Liver (tissue), 8 donors: ENCODE measurements at regions not wholly inside any gene's neighbourhood (a gene's known extent, or its start where the extent isn't known, plus 50 kb on each side); places are given as distances from the start of the nearest gene placed in this dataset.

Source experiments
- DNase-seq: peaks from one replicate; pipeline ENCODE4 v3.0.0-alpha.2; 2017; ENCODE audit warnings: low spot score
- H3K27ac ChIP-seq, 2 donors: one replicate each; pipeline ENCODE4 v1.7.0; 2013; ENCODE audit warnings: inconsistent platforms in 2 of 2, low read length in 2 of 2, control low read depth in 1 of 2, low read depth in 1 of 2, mild to moderate bottlenecking in 1 of 2
- H3K27me3 ChIP-seq, 4 donors: one replicate each; pipeline versions ENCODE4 v1.6.1 to v1.7.0; 2013; ENCODE audit warnings: low read length in 3 of 4, inconsistent platforms in 1 of 4, mild to moderate bottlenecking in 1 of 4, moderate library complexity in 1 of 4; ENCODE audit not compliant: control insufficient read depth in 4 of 4, insufficient read depth in 4 of 4
- H3K36me3 ChIP-seq, 4 donors: one replicate each; pipeline versions ENCODE4 v1.6.1 to v1.7.0; 2013; ENCODE audit warnings: low read length in 3 of 4, mild to moderate bottlenecking in 3 of 4, low read depth in 1 of 4, moderate library complexity in 1 of 4; ENCODE audit not compliant: control insufficient read depth in 4 of 4, insufficient read depth in 3 of 4
- H3K4me1 ChIP-seq, 4 donors: one replicate each; pipeline versions ENCODE4 v1.6.1 to v1.7.0; 2013; ENCODE audit warnings: low read length in 3 of 4, mild to moderate bottlenecking in 3 of 4, moderate library complexity in 1 of 4; ENCODE audit not compliant: control insufficient read depth in 4 of 4, insufficient read depth in 4 of 4
- H3K4me3 ChIP-seq, 3 donors: one replicate each; pipeline versions ENCODE4 v1.6.1 to v1.7.0; 2013; ENCODE audit warnings: low read length in 3 of 3, control low read depth in 1 of 3, low read depth in 1 of 3, mild to moderate bottlenecking in 1 of 3
- H3K9ac ChIP-seq, 2 donors: one replicate each; pipeline ENCODE4 v1.7.0; 2013; ENCODE audit warnings: low read length in 2 of 2, mild to moderate bottlenecking in 2 of 2, moderate library complexity in 2 of 2, control low read depth in 1 of 2, low read depth in 1 of 2
- H3K9me3 ChIP-seq, 4 donors: one replicate each; pipeline versions ENCODE4 v1.6.1 to v1.7.0; 2013; ENCODE audit warnings: low read length in 3 of 4; ENCODE audit not compliant: control insufficient read depth in 4 of 4
- EGR1 ChIP-seq, 2 donors: IDR thresholded peaks; 2 replicates each; pipeline ENCODE4 v1.6.1; 2016 to 2018; ENCODE audit warnings: antibody characterized with exemption in 2 of 2, low read depth in 2 of 2
- FOXA1 ChIP-seq: IDR thresholded peaks from 2 replicates; pipeline ENCODE4 v1.6.1; 2016; ENCODE audit warnings: antibody characterized with exemption
- FOXA2 ChIP-seq: IDR thresholded peaks from 2 replicates; pipeline ENCODE4 v1.6.1; 2016; ENCODE audit warnings: antibody characterized with exemption
- GABPA ChIP-seq, 2 donors: IDR thresholded peaks in 1 of 2; conservative IDR thresholded peaks in 1 of 2; 2 replicates each; pipeline ENCODE4 v1.6.1; 2016; ENCODE audit warnings: antibody characterized with exemption in 2 of 2, mild to moderate bottlenecking in 1 of 2, moderate library complexity in 1 of 2
- HNF4A ChIP-seq, 2 donors: conservative IDR thresholded peaks; 2 replicates each; pipeline ENCODE4 v1.6.1; 2016; ENCODE audit warnings: antibody characterized with exemption in 2 of 2, mild to moderate bottlenecking in 2 of 2
- HNF4G ChIP-seq: IDR thresholded peaks from 2 replicates; pipeline ENCODE4 v1.6.1; 2016; ENCODE audit warnings: antibody characterized with exemption
- JUND ChIP-seq, 2 donors: IDR thresholded peaks; 2 replicates each; pipeline ENCODE4 v1.6.1; 2016; ENCODE audit warnings: antibody characterized with exemption in 2 of 2
- NR2F2 ChIP-seq: IDR thresholded peaks from 2 replicates; pipeline ENCODE4 v1.6.1; 2016; ENCODE audit warnings: antibody characterized with exemption
- RAD21 ChIP-seq, 2 donors: IDR thresholded peaks; 2 replicates each; pipeline ENCODE4 v1.6.1; 2016; ENCODE audit warnings: antibody characterized with exemption in 2 of 2, mild to moderate bottlenecking in 2 of 2
- RXRA ChIP-seq, 2 donors: IDR thresholded peaks; 2 replicates each; pipeline ENCODE4 v1.6.1; 2017 to 2018; ENCODE audit warnings: antibody characterized with exemption in 2 of 2, mild to moderate bottlenecking in 1 of 2
- SP1 ChIP-seq: IDR thresholded peaks from 2 replicates; pipeline ENCODE4 v1.6.1; 2018; ENCODE audit warnings: antibody characterized with exemption, mild to moderate bottlenecking
- TAF1 ChIP-seq: conservative IDR thresholded peaks from 2 replicates; pipeline ENCODE4 v1.6.1; 2016; ENCODE audit warnings: antibody characterized with exemption, mild to moderate bottlenecking
- YY1 ChIP-seq: IDR thresholded peaks from 2 replicates; pipeline ENCODE4 v1.6.1; 2016; ENCODE audit warnings: antibody characterized with exemption, mild to moderate bottlenecking
- WGBS: extraction: QIAGEN DNeasy Blood & Tissue Kit; methylation state at CpG from one replicate; pipeline ENCODE4 v1.1.7; 2013; 5-methylcytosine and 5-hydroxymethylcytosine counted together
- TF ChIP-seq, protein P1 (sequence below): IDR thresholded peaks from 2 replicates; pipeline ENCODE4 v1.6.1; 2016; ENCODE audit warnings: antibody characterized with exemption
- TF ChIP-seq, protein P2 (sequence below): IDR thresholded peaks from 2 replicates; pipeline ENCODE4 v1.6.1; 2016; ENCODE audit warnings: antibody characterized with exemption
- TF ChIP-seq, protein P3 (sequence below): fragments of 150-350 bp; IDR thresholded peaks from 2 replicates; pipeline ENCODE4 v1.5.1; 2017; ENCODE audit warnings: improper control_type of control experiment, low read depth, low read length; ENCODE audit not compliant: missing input control
- TF ChIP-seq, protein P4 (sequence below): IDR thresholded peaks from 2 replicates; pipeline ENCODE4 v1.6.1; 2016; ENCODE audit warnings: antibody characterized with exemption, mild to moderate bottlenecking
- TF ChIP-seq, protein P5 (sequence below): IDR thresholded peaks from 2 replicates; pipeline ENCODE4 v1.6.1; 2016; ENCODE audit warnings: antibody characterized with exemption
- donor health status: healthy.
- donor health status: healthy.
- donor health status: healthy.
- donor health status: healthy.
- donor health status: healthy.

DNA sequence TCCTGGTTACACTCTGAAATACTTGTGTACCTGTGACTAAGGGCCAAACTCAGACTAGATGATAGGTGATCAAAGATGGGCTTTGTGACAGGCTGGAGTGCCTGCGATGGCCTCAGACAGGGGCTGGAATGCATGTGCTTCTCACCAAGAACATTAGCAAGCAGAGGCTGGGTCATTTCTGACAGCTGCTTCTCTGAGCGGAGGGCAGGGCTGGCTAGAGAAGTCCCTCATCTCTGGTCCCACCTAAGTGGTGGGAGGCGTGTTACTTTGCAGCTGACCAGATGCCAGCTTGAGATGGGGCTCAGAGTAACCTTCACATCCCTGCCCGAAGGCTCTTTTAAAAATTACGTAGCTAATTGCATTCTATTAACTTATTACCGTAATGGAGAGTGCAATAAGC, 106.8 kb upstream of the RTL1 start (continued):
- TF ChIP-seq, protein P1, sequence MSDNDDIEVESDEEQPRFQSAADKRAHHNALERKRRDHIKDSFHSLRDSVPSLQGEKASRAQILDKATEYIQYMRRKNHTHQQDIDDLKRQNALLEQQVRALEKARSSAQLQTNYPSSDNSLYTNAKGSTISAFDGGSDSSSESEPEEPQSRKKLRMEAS = no peak
- TF ChIP-seq EGR1 (IDR thresholded peaks at IDR 0.05; ENCODE audit: low read depth in 2 of 2) (no peak), HNF4A (conservative IDR thresholded peaks at IDR 0.05) (no peak), GABPA (IDR thresholded peaks at IDR 0.05 in 1 of 2, conservative IDR thresholded peaks at IDR 0.05 in 1 of 2) (no peak), TAF1 (no peak)
- TF ChIP-seq, protein P2, sequence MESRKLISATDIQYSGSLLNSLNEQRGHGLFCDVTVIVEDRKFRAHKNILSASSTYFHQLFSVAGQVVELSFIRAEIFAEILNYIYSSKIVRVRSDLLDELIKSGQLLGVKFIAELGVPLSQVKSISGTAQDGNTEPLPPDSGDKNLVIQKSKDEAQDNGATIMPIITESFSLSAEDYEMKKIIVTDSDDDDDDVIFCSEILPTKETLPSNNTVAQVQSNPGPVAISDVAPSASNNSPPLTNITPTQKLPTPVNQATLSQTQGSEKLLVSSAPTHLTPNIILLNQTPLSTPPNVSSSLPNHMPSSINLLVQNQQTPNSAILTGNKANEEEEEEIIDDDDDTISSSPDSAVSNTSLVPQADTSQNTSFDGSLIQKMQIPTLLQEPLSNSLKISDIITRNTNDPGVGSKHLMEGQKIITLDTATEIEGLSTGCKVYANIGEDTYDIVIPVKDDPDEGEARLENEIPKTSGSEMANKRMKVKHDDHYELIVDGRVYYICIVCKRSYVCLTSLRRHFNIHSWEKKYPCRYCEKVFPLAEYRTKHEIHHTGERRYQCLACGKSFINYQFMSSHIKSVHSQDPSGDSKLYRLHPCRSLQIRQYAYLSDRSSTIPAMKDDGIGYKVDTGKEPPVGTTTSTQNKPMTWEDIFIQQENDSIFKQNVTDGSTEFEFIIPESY = no peak

DNA sequence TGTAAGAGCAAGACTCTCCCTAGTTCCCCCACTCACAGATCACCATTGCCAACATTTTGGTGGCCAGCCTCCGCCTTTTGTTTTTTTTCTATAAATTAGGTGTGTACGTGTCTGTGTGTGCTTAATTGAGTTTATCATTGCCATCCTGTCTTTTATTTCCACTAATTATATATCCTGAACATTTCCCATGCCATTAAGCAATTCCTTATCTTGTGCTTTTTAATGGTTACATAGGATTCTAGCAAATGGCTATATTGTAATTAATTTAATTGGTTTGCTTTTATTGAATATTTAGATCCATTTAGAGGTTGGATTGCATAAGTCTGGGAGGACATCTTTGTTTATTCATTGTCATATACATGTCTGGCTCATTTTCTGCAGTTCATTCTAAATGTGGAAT, 107.3 kb upstream of the RTL1 start:
- WGBS = 82% methylated on average over 2 of the region's 2 CpGs
- peaks cover 0 to 7% (median 0%) of the 10 kb centered on the region in 4 donors for H3K27me3 ChIP-seq
- no peaks in the 10 kb centered on the region for H3K36me3 ChIP-seq
- no peak overlapping the region for H3K4me3 ChIP-seq
- H3K27ac ChIP-seq = no peak overlapping the region
- H3K9ac ChIP-seq = no peak overlapping the region
- H3K9me3 ChIP-seq = peaks cover 0 to 3% (median 2%) of the 10 kb centered on the region in 4 donors
- H3K4me1 ChIP-seq = no peaks in the 10 kb centered on the region
- no peak for DNase-seq
- TF ChIP-seq, protein P2 = no peak
- no peak for TF ChIP-seq GABPA (IDR thresholded peaks at IDR 0.05 in 1 of 2, conservative IDR thresholded peaks at IDR 0.05 in 1 of 2)

DNA sequence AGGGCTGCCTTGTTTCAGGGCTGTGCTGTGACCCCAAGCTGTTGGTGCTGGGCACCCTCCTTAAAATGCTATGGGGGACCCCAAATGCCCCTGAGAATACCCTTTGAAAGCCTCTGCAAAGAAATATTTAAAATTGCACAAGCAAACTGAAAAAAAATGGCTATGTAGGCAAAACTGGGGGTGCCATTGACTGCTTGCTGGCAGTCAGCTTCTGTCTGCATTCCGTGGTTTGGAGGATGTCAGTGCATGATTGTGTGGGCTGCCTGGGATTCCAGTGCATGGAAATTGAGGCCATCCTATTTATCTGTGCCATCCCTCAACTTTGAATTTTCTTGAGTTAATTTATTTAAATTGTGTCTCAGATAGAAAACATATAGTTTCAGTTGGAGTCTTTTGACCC, 113.7 kb upstream of the RTL1 start:
- no peaks in the 10 kb centered on the region for H3K4me1 ChIP-seq
- TF ChIP-seq GABPA (IDR thresholded peaks at IDR 0.05 in 1 of 2, conservative IDR thresholded peaks at IDR 0.05 in 1 of 2) (no peak), RAD21 (IDR thresholded peaks at IDR 0.05) (no peak), HNF4G (no peak), TAF1 (no peak), FOXA1 (no peak), HNF4A (conservative IDR thresholded peaks at IDR 0.05) (no peak), EGR1 (IDR thresholded peaks at IDR 0.05; ENCODE audit: low read depth in 2 of 2) (no peak), YY1 (no peak), SP1 (no peak), NR2F2 (no peak), RXRA (IDR thresholded peaks at IDR 0.05) (no peak), FOXA2 (no peak), JUND (IDR thresholded peaks at IDR 0.05) (no peak)
- TF ChIP-seq, protein P2 = no peak
- TF ChIP-seq, protein P3, sequence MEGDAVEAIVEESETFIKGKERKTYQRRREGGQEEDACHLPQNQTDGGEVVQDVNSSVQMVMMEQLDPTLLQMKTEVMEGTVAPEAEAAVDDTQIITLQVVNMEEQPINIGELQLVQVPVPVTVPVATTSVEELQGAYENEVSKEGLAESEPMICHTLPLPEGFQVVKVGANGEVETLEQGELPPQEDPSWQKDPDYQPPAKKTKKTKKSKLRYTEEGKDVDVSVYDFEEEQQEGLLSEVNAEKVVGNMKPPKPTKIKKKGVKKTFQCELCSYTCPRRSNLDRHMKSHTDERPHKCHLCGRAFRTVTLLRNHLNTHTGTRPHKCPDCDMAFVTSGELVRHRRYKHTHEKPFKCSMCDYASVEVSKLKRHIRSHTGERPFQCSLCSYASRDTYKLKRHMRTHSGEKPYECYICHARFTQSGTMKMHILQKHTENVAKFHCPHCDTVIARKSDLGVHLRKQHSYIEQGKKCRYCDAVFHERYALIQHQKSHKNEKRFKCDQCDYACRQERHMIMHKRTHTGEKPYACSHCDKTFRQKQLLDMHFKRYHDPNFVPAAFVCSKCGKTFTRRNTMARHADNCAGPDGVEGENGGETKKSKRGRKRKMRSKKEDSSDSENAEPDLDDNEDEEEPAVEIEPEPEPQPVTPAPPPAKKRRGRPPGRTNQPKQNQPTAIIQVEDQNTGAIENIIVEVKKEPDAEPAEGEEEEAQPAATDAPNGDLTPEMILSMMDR = no peak
- TF ChIP-seq, protein P4, sequence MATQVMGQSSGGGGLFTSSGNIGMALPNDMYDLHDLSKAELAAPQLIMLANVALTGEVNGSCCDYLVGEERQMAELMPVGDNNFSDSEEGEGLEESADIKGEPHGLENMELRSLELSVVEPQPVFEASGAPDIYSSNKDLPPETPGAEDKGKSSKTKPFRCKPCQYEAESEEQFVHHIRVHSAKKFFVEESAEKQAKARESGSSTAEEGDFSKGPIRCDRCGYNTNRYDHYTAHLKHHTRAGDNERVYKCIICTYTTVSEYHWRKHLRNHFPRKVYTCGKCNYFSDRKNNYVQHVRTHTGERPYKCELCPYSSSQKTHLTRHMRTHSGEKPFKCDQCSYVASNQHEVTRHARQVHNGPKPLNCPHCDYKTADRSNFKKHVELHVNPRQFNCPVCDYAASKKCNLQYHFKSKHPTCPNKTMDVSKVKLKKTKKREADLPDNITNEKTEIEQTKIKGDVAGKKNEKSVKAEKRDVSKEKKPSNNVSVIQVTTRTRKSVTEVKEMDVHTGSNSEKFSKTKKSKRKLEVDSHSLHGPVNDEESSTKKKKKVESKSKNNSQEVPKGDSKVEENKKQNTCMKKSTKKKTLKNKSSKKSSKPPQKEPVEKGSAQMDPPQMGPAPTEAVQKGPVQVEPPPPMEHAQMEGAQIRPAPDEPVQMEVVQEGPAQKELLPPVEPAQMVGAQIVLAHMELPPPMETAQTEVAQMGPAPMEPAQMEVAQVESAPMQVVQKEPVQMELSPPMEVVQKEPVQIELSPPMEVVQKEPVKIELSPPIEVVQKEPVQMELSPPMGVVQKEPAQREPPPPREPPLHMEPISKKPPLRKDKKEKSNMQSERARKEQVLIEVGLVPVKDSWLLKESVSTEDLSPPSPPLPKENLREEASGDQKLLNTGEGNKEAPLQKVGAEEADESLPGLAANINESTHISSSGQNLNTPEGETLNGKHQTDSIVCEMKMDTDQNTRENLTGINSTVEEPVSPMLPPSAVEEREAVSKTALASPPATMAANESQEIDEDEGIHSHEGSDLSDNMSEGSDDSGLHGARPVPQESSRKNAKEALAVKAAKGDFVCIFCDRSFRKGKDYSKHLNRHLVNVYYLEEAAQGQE = no peak
- TF ChIP-seq, protein P1 = no peak
- TF ChIP-seq, protein P5, sequence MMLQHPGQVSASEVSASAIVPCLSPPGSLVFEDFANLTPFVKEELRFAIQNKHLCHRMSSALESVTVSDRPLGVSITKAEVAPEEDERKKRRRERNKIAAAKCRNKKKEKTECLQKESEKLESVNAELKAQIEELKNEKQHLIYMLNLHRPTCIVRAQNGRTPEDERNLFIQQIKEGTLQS = no peak
- peak; percentile 25 for DNase-seq
- H3K27ac ChIP-seq = no peak overlapping the region
- no peak overlapping the region for H3K4me3 ChIP-seq
- H3K9ac ChIP-seq = no peak overlapping the region
- H3K9me3 ChIP-seq = peaks cover 0 to 3% (median under 1%) of the 10 kb centered on the region in 4 donors
- H3K27me3 ChIP-seq = peaks cover 0 to 2% (median 0%) of the 10 kb centered on the region in 4 donors
- 80% methylated on average over 1 of the region's 1 CpG for WGBS
- H3K36me3 ChIP-seq = no peaks in the 10 kb centered on the region
